HL-60/S4 (cell line): ENCODE measurements at regions not wholly inside any gene's neighbourhood (a gene's known extent, or its start where the extent isn't known, plus 50 kb on each side); places are given as distances from the start of the nearest gene placed in this dataset.
"Not testable (repeated sequence)": the region's sequence is repeated elsewhere in the genome, so short reads cannot be mapped to it uniquely, and the experiment has no call there.

Source experiments
- in situ Hi-C: fragments of 300-500 bp; cut with MboI; formaldehyde crosslinking; loops from 2 replicates; pipeline ENCODE4 v1.14.3; 2022; ENCODE audit warnings: low sequenced_read_pairs

DNA sequence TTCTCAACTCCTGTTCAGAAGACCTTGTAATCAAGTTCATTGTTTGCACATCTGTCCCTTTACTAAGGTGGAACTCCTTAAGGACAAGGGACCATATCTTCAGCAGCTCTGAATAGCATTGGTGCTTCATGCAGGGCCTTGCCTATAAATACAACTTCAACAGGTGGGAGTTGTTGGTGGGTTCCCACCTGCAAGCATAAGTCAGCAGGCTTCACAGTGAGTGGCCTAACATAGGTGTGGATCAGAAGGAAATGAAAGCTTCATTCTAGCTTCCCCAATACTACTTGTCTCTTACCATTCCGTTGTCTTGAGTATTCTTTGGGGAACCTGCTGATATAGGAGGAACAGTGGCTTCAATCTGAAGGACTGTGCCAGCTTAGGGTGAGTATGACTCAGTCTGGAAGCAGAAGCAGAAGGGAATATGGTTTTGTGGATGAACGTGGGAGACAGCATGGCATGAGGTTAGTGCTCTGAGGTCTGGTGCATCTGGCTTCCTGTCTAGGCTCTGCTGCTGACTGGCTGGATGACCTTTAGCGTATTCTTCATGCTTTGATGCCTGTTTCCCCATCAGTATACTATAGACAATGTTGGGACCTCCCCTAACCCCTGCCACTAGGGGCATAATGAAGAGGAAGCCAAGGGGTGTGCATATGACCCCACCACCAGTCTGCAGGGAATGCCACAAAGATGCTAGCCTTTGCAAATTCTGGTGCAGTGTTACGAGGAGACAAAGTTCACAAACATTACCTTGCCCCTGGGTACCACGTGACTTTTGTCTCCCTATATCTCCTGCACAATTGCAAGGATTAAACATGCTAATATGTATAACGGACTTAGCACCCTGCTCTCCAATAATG lies 192.3 kb downstream of the PALM2AKAP2 start:
- in situ Hi-C loops: no loop called here

DNA sequence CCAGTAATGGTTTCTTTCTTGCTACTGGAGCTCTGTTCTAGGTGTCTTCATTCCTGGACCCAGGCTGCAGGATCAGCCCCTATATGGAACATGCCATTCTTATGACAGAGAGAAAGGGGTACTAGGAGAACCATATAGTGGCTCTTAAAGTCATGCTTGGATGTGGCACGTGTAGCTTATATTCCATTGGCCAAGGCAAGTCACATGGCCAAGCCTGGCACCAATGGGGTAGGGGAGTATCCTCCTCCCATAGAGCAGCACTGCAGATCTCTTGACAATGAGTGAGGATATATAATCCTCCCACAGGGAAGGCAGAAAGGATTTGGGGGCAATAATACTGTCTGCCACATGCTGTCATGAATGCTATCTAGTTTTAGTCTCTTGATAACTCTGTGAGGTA lies 193.3 kb downstream of the PALM2AKAP2 start:
- in situ Hi-C loops: no loop called here

DNA sequence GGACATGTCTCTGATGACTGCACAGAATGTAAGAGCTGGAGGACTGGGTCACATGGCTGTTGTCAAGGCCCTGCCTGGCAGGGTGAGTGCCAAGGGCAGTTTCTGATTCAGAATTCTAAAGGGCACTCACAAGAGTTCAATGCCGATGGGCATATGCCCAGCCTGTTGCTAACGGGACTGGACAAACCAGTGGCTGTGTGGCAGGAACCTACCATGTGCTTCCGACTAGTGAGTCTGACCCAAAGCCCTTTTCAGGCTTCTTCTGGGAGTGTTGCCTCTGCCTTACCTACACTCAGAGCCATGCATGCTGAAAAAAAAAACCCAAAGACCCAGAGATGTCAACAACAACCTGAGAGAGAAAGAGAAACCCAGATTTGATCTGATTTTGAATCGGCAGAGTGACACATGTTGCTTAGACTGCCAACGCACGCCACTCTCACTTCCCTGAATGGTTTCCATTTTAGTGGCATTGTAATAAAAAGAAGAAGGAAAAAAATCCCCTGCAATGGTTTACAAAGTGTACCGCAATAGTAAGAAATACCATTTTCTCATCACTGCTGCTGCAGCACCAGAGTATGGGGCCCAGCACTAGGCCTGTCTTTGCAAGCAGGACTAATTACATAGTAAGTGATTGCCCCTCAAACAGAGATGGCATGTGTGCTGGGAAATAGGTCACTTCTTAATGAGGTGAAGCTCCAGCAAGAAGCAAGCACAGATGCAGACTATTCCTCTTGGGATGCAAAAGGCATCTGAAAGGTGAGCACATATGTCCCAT lies 194.3 kb downstream of the PALM2AKAP2 start:
- in situ Hi-C loops: no loop called here

- in situ Hi-C loops: no loop called here
These were observed 194.9 kb downstream of the PALM2AKAP2 start for GRCh38 chr9:109974918-109975276.

DNA sequence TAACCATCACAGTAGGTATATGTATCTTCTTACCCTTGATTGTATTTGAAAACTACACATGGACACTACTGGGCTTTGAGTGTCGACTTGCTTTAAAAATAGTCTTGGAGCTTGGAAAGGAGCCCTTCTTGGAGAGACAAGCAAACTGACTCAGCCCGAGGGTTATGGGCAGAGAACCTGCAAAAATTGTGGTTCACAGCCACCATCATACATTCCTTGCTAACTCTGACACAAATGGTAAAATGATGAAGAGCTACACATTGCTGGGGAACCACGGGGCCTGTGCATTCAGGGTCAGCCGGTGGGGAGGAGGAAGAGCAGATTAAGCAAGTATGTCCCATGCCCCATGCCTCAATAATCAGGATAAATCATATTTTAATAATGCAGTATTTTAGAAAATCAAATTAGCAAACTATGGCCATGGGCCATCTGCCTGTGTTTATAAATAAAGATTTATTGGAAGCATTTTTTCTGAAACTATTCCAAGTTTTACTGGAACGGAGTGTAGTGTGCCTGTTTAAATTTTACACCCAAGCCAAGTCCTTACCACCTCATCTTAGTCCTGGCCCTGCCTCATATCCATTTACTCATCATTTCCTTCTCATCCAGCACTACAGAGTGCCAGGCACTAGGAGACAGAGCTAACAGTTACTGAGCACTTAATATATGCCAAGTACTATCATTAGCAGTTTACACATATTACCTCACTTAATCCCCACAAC lies 195.7 kb downstream of the PALM2AKAP2 start:
- in situ Hi-C loops: no loop called here

GRCh38 chr9:109976303-109976702 lies 196.3 kb downstream of the PALM2AKAP2 start:
- in situ Hi-C loops: no loop called here

GRCh38 chr9:109977521-109977920 lies 197.5 kb downstream of the PALM2AKAP2 start:
- in situ Hi-C loops: no loop called here

DNA sequence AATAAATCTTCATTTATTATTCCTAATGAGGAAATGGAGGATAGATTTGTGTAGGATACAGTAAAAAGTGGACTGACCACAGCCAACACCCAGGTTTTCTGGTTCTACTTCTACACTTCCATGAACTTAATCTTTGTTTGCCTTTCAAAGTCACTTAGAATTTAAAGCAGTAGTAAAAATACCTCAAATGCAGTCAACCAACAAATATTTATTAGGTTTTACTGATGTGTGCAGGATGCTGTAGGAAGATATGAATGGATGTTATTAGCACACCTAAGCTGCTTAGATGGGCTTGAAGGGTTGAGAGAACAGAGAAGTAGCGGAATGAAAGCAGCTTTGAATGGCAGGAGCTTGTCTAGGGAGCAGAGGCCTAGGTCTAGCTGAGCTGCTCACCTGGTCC lies 201.1 kb downstream of the PALM2AKAP2 start:
- in situ Hi-C loops: no loop called here

GRCh38 chr9:109986521-109986991 lies 206.6 kb downstream of the PALM2AKAP2 start:
- in situ Hi-C loops: no loop called here

DNA sequence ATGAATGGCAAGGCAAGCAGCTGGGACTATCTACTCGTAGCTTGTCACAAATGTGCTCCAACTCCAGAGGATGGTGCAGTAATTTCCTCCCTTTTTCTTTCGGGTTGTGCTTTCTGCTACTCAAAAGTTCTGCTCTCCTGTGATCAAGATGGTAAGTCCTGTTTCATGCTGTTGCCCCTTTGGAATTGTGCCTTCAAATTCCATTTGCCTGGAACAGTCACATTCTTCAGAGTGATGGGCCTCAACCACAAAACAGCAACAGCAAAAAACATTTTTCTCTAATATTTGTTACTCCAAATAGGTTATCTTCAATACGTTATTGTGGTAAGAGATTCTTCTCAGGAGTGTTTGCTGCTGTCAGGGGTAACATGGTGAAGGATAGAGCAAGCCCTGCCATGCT lies 209.3 kb downstream of the PALM2AKAP2 start:
- in situ Hi-C loops: no loop called here

DNA sequence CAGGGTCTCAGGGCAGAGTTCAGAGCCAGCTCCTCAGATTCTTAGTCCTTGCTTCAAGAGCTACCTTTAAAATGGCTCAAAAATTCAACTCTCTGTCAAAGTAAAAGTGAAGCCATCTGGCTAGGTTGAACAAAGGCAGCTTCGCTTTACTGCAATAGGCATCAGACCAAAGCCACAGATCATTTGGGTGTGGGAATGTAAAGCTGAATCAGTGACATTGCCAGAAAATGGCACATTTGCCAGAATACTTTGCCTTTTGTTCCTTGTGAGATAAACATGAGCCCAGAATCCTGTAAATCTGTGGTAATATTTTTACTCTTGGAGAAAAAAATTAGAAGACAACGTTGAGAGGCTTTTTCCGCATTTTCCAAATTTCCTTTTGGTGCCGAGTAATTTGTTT lies 210.5 kb downstream of the PALM2AKAP2 start:
- in situ Hi-C loops: no loop called here

- in situ Hi-C loops: no loop called here
These were observed 212.3 kb downstream of the PALM2AKAP2 start for GRCh38 chr9:109992293-109992692.

DNA sequence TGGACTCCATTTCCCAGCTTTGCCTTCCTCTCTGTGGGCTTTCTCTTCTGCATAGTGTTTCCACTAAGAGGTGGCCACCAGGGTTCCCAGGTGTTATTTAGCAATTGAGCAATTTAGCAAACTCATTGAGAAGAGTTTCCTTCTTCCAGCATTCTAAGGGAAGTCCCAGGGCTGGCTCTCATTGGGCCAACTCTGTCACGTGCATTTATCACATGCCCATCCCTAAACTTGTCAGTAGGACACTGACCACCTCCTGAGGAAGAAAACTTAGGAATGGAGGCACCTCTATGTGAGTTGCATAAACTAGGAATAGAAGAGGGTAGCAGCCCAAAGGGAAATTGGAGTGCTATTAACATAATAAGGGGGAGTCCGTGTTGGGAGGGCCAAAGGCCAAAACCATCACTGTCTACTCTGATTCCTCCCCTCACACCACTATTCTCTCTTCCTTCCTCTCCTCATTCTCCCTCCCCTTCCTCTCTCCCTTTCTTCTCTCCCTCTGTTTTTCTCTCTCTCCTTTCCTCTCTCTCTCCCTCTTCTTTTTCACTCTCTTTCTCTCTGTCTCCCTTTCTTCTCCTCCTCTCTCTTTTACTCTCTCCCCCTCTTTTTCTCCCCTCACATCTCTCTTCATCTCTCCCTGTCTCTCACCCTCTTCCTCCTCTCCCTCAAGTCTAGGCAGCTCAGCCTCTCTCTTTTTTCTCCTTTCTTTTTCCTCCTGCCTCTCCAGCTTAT lies 213.4 kb downstream of the PALM2AKAP2 start:
- in situ Hi-C loops: no loop called here

- in situ Hi-C loops: no loop called here
These were observed 213.8 kb downstream of the C9orf152 start for GRCh38 chr9:109994141-109994540.

- in situ Hi-C loops: no loop called here
These were observed 210.9 kb downstream of the C9orf152 start for GRCh38 chr9:109996936-109997580.

DNA sequence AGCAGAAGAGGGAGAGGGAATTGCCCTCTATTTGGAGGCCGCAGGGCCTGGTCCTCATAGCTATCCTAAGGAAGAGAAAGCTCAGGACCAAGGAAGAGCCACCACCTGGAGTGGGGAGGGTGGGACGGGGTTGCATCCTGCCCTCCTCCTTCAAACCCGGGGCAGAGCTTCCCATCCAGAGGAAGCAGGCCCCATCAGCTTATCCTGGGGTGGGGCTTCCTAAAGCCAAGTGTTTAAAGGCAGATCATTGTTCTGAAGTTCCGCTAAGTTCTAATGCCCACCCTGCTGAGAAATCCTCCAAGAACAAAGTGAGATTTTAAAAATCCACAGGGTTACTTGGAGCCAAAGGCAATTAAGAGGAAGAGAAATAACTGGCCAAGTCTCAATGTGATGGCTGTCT lies 210.3 kb downstream of the C9orf152 start:
- in situ Hi-C loops: no loop called here

DNA sequence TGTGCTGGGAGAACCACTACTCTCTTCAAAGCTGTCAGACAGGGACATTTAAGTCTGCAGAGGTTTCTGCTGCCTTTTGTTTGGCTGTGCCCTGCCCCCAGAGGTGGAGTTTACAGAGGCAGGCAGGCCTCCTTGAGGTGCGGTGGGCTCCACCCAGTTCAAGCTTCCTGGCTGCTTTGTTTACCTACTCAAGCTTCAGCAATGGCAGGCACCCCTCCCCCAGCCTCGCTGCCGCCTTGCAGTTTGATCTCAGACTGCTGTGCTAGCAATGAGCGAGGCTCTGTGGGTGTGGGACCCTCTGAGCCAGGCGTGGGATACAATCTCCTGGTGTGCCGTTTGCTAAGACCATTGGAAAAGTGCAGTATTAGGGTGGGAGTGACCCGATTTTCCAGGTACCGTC lies 202.4 kb downstream of the C9orf152 start:
- in situ Hi-C loops: not testable (repeated sequence)

GRCh38 chr9:110006657-110007056 lies 201.3 kb downstream of the C9orf152 start:
- in situ Hi-C loops: no loop called here

DNA sequence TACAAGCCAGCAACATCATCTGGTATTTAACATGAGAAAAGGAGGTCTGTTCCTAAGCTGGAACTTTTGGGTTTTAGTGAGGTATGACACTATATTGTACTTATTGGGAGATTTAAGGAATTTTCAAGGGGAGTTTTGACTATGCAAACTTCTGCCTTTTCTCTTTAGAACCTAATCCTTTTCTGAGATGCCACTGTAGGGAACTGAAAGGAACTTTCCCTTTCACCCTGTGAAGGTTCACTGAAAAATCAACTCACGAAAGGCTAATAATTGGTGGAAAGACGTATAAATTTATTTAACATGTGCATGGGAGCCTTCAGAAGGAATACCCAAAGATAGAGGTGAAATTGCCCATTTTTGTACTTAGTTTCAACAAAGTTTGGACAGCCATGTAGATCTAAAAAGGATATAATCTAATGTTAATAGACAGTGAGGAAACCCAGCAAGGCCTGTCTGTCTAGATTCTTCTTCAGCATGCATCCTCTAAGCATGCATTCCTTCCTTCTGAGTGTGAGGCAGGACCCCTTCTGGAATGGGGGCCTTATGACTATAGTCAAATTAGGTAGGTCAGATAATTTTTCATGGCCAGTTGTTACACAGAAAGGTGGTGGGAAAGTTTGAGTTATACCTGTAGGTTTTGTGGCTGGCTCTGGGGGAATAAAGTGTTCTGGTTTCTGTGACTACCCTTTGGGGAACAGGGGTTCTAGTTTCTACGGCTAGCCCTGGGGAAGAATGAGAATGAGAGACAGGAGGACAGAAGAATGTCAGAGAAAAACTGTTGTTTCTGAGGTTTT lies 200.3 kb downstream of the C9orf152 start:
- in situ Hi-C loops: no loop called here
